Activated CD4-positive, alpha-beta T cell treated with anti-CD3 and anti-CD28 coated beads, Interleukin-2, amount 50 U/mL, for 4 hours (primary cell): ENCODE measurements at regions not wholly inside any gene's neighbourhood (a gene's known extent, or its start where the extent isn't known, plus 50 kb on each side); places are given as distances from the start of the nearest gene placed in this dataset.

Source experiments
- DNase-seq, 2 experiments: peaks; one replicate each; pipeline ENCODE4 v3.0.0-alpha.2; 2020

- no peak for DNase-seq
Measured at GRCh38 chr1:240001177-240001740, 90.4 kb upstream of the FMN2 start.

- no peak for DNase-seq
Measured at GRCh38 chr1:240004086-240004749, 87.5 kb upstream of the FMN2 start.

GRCh38 chr1:240005997-240006650 is 85.6 kb upstream of the FMN2 start:
- DNase-seq = no peak

- DNase-seq = no peak
Measured at GRCh38 chr1:240008298-240008697, 83.4 kb upstream of the FMN2 start.

- DNase-seq = no peak
Measured at GRCh38 chr1:240014051-240014450, 77.6 kb upstream of the FMN2 start.

GRCh38 chr1:240018617-240019016 is 73.1 kb upstream of the FMN2 start:
- DNase-seq = no peak

- no peak for DNase-seq
Measured at GRCh38 chr1:240019524-240019923, 72.2 kb upstream of the FMN2 start.

GRCh38 chr1:240020871-240021270 is 70.8 kb upstream of the FMN2 start:
- DNase-seq = no peak

- DNase-seq = no peak
Measured at GRCh38 chr1:240021709-240022108, 70.0 kb upstream of the FMN2 start.

- DNase-seq = no peak
Measured at GRCh38 chr1:240027059-240027462, 64.6 kb upstream of the FMN2 start.

- DNase-seq = no peak
Measured at GRCh38 chr1:240029418-240029817, 62.3 kb upstream of the FMN2 start.

GRCh38 chr1:240030236-240030635 is 61.4 kb upstream of the FMN2 start:
- no peak for DNase-seq

GRCh38 chr1:240031009-240031408 is 60.7 kb upstream of the FMN2 start:
- DNase-seq = no peak

- DNase-seq = no peak
Measured at GRCh38 chr1:240031414-240031813, 60.3 kb upstream of the FMN2 start.

GRCh38 chr1:240033406-240033805 is 58.3 kb upstream of the FMN2 start:
- no peak for DNase-seq

- DNase-seq = no peak
Measured at GRCh38 chr1:240036526-240036925, 55.2 kb upstream of the FMN2 start.
